Transverse colon (tissue), 4 donors: ENCODE measurements at regions not wholly inside any gene's neighbourhood (a gene's known extent, or its start where the extent isn't known, plus 50 kb on each side); places are given as distances from the start of the nearest gene placed in this dataset.

Source experiments
- DNase-seq: peaks from one replicate; pipeline ENCODE4 v3.0.0-alpha.2; 2019
- H3K27ac ChIP-seq, 4 donors: fragments of 200-600 bp; sonication (generic); 2 replicates each; pipeline ENCODE4 v1.5.1; 2016 to 2018; ENCODE audit warnings: inconsistent platforms in 4 of 4
- H3K27me3 ChIP-seq: fragments of 200-600 bp; sonication (generic); 2 replicates; pipeline ENCODE4 v1.5.1; 2017; ENCODE audit warnings: inconsistent platforms
- H3K36me3 ChIP-seq, 4 donors: fragments of 200-600 bp; sonication (generic); 2 replicates each; pipeline ENCODE4 v1.5.1; 2017 to 2019; ENCODE audit warnings: inconsistent platforms in 4 of 4
- H3K4me1 ChIP-seq, 4 donors: fragments of 200-600 bp; sonication (generic); 2 replicates each; pipeline ENCODE4 v1.5.1; 2017 to 2020; ENCODE audit warnings: inconsistent platforms in 4 of 4
- H3K4me3 ChIP-seq, 4 donors: fragments of 200-600 bp; sonication (generic); 1 replicate in 1 of 4; 2 replicates in 3 of 4; pipeline versions ENCODE4 v1.5.1 to v1.6.1; 2017 to 2019; ENCODE audit warnings: inconsistent platforms in 4 of 4
- H3K9me3 ChIP-seq, 2 donors: fragments of 200-600 bp; sonication (generic); 2 replicates each; pipeline ENCODE4 v1.5.1; 2017 to 2019; ENCODE audit warnings: inconsistent platforms in 2 of 2
- CTCF ChIP-seq, 5 experiments: fragments of 200-600 bp in 3 of 5; fragments of 450-650 bp in 2 of 5; sonication (generic) in 3 of 5; IDR thresholded peaks; 1 replicate in 2 of 5; 2 replicates in 3 of 5; pipeline ENCODE4 v1.5.1; 2016 to 2017; ENCODE audit warnings: antibody characterized with exemption in 5 of 5, inconsistent platforms in 3 of 5, mild to moderate bottlenecking in 2 of 5, moderate library complexity in 1 of 5
- EP300 ChIP-seq: sonication (generic); formaldehyde crosslinking; IDR thresholded peaks from one replicate; pipeline ENCODE4 v1.6.1; 2017; ENCODE audit warnings: antibody characterized with exemption, low read depth
- POLR2A ChIP-seq: fragments of 450-650 bp; IDR thresholded peaks from one replicate; pipeline ENCODE4 v1.6.1; 2016; ENCODE audit warnings: antibody characterized with exemption, mild to moderate bottlenecking, moderate library complexity
- POLR2AphosphoS5 ChIP-seq, 3 donors: sonication (generic); formaldehyde crosslinking; IDR thresholded peaks; one replicate each; pipeline ENCODE4 v1.6.1; 2016; ENCODE audit warnings: antibody characterized with exemption in 3 of 3
- WGBS, 2 donors: methylation state at CpG; one replicate each; pipeline ENCODE4 v1.1.5; 2018; ENCODE audit warnings: low coverage in 1 of 2; 5-methylcytosine and 5-hydroxymethylcytosine counted together
- in situ Hi-C, 4 donors: fragments of 200-750 bp; cut with MboI; loops; one replicate each; pipeline versions ENCODE4 v1.15.0 to v1.15.1; 2017; ENCODE audit warnings: low sequenced_read_pairs in 3 of 4, low pct_ligation_motif_present in 1 of 4, low pct_unique_long_range_greater_than_20kb in 1 of 4
- intact Hi-C: fragments of 100-400 bp; cut with DNase I; formaldehyde crosslinking; loops from one replicate; pipeline ENCODE4 v1.15.1; 2023; ENCODE audit warnings: low total_unique reads

GRCh38 chr4:125624951-125625350 is 310.2 kb downstream of the FAT4 start:
- H3K9me3 ChIP-seq = no peaks in the 10 kb centered on the region
- in situ Hi-C loops (no loop called here), intact Hi-C loops (no loop called here)
- 83% methylated on average over 1 of the region's 1 CpG; no CpG with 5 or more reads in 1 of the 2 donors for WGBS, 2 donors
- no peaks in the 10 kb centered on the region for H3K36me3 ChIP-seq
- no peaks in the 10 kb centered on the region for H3K27me3 ChIP-seq
- H3K4me1 ChIP-seq = no peaks in the 10 kb centered on the region
- no peak overlapping the region for H3K4me3 ChIP-seq
- DNase-seq = no peak
- no peak overlapping the region for H3K27ac ChIP-seq
- TF ChIP-seq POLR2AphosphoS5 (IDR thresholded peaks at IDR 0.05) (no peak), CTCF (IDR thresholded peaks at IDR 0.05) (no peak), POLR2A (no peak), EP300 (no peak)

- Histone ChIP-seq H3K9me3 (no peaks in the 10 kb centered on the region), H3K4me1 (no peaks in the 10 kb centered on the region), H3K27ac (no peak overlapping the region), H3K4me3 (no peak overlapping the region), H3K36me3 (no peaks in the 10 kb centered on the region), H3K27me3 (no peaks in the 10 kb centered on the region)
- intact Hi-C loops = no loop called here
- in situ Hi-C loops = no loop called here
- no peak for TF ChIP-seq CTCF (IDR thresholded peaks at IDR 0.05)
- TF ChIP-seq POLR2AphosphoS5 (IDR thresholded peaks at IDR 0.05) = no peak
- no peak for TF ChIP-seq EP300
- TF ChIP-seq POLR2A = no peak
- no peak for DNase-seq
- 76 to 81% methylated on average over 1 of the region's 1 CpG for WGBS, 2 donors
Measured at GRCh38 chr4:125626946-125627345, 312.2 kb downstream of the FAT4 start.

GRCh38 chr4:125639182-125639621 is 324.4 kb downstream of the FAT4 start:
- Histone ChIP-seq H3K27ac (no peak overlapping the region), H3K9me3 (no peaks in the 10 kb centered on the region), H3K4me3 (no peak overlapping the region), H3K27me3 (no peaks in the 10 kb centered on the region), H3K4me1 (no peaks in the 10 kb centered on the region), H3K36me3 (no peaks in the 10 kb centered on the region)
- WGBS, 2 donors = 17 to 55% methylated on average over 1 to 6 of the region's 6 CpGs
- no peak for DNase-seq
- no peak for TF ChIP-seq POLR2A
- no peak for TF ChIP-seq EP300
- no peak for TF ChIP-seq CTCF (IDR thresholded peaks at IDR 0.05)
- TF ChIP-seq POLR2AphosphoS5 (IDR thresholded peaks at IDR 0.05) = no peak
- in situ Hi-C loops (no loop called here), intact Hi-C loops (no loop called here)

- H3K27me3 ChIP-seq = no peaks in the 10 kb centered on the region
- H3K36me3 ChIP-seq = no peaks in the 10 kb centered on the region
- 38 to 40% methylated on average over 1 of the region's 1 CpG for WGBS, 2 donors
- no peak overlapping the region for H3K27ac ChIP-seq
- TF ChIP-seq POLR2AphosphoS5 (IDR thresholded peaks at IDR 0.05) (no peak), POLR2A (no peak)
- no peaks in the 10 kb centered on the region for H3K4me1 ChIP-seq
- no peak for DNase-seq
- in situ Hi-C loops = no loop called here
- H3K4me3 ChIP-seq = no peak overlapping the region
- intact Hi-C loops = no loop called here
- no peaks in the 10 kb centered on the region for H3K9me3 ChIP-seq
Measured at GRCh38 chr4:125641611-125642010, 326.9 kb downstream of the FAT4 start.

GRCh38 chr4:125642645-125643044 is 327.9 kb downstream of the FAT4 start:
- Histone ChIP-seq H3K27me3 (no peaks in the 10 kb centered on the region), H3K9me3 (no peaks in the 10 kb centered on the region), H3K4me3 (no peak overlapping the region), H3K36me3 (no peaks in the 10 kb centered on the region), H3K4me1 (no peaks in the 10 kb centered on the region), H3K27ac (no peak overlapping the region)
- no peak for DNase-seq
- intact Hi-C loops (no loop called here), in situ Hi-C loops (no loop called here)
- TF ChIP-seq POLR2AphosphoS5 (IDR thresholded peaks at IDR 0.05) = no peak
- no peak for TF ChIP-seq POLR2A
- no peak for TF ChIP-seq CTCF (IDR thresholded peaks at IDR 0.05)
- no peak for TF ChIP-seq EP300
- WGBS, 2 donors = 81 to 100% methylated on average over 1 to 5 of the region's 5 CpGs
